NT2/D1 (cell line): ENCODE measurements at regions not wholly inside any gene's neighbourhood (a gene's known extent, or its start where the extent isn't known, plus 50 kb on each side); places are given as distances from the start of the nearest gene placed in this dataset.

ENCODE experiments used
- SUZ12 ChIP-seq: IDR thresholded peaks from 2 replicates; pipeline ENCODE4 v1.6.1; 2011; ENCODE audit not compliant: insufficient read length, insufficient read depth; ENCODE audit errors: extremely low read depth
- YY1 ChIP-seq: IDR thresholded peaks from 2 replicates; pipeline ENCODE4 v1.6.1; 2011; ENCODE audit not compliant: insufficient read length, insufficient read depth
- ZNF274 ChIP-seq: IDR thresholded peaks from 2 replicates; pipeline ENCODE4 v1.6.1; 2011; ENCODE audit warnings: mild to moderate bottlenecking, low read depth, low read length

GRCh38 chr2:14735696-14736095 lies 103.2 kb downstream of the LRATD1 start:
- TF ChIP-seq YY1 (no peak), SUZ12 (no peak), ZNF274 (no peak)
